ENCODE measurements at regions not wholly inside any gene's neighbourhood (a gene's known extent, or its start where the extent isn't known, plus 50 kb on each side); places are given as distances from the start of the nearest gene placed in this dataset.
"Not testable (repeated sequence)": the region's sequence is repeated elsewhere in the genome, so short reads cannot be mapped to it uniquely, and the experiment has no call there.

DNA sequence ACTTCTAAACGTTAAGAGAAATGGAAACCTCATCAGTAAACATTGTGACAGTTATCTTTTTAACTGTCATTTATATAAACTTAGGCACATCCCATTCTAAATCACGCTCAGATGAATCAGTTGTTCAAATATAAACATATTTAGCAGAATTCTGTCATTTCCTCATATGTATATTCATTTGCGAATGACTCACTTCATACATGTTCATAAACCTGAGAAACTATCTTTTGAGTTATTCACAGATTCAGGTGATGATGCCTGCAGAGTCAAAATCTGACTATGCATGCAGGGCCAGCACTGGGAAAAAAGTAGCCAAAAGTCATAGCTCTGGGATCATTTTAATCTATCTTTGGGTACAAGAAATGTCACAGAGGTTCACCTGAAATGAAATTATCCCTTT, 153.8 kb upstream of the PKN2 start:
- DNase-seq = no peak

DNA sequence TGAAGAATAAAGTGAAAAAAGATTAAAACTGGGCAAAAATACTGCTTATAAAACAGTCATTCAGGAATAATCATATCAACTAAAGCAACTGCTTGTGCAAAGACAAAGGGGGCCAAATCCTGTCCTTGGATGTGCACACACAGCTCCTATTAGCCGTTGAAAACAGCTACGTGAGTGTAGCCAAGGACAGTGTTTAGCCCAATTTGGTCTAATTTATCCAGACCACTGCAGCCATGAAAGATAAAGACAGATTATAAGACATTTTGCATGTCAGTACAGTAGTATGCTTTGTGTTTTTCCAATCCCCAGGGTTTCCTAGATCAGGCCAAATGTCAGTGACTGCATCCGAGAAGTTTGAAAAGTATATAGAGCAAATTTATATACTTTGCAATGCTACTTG, 146.3 kb upstream of the PKN2 start:
- DNase-seq = no peak

GRCh38 chr1:88538222-88538899, 145.7 kb upstream of the PKN2 start:
- no peak for DNase-seq

DNA sequence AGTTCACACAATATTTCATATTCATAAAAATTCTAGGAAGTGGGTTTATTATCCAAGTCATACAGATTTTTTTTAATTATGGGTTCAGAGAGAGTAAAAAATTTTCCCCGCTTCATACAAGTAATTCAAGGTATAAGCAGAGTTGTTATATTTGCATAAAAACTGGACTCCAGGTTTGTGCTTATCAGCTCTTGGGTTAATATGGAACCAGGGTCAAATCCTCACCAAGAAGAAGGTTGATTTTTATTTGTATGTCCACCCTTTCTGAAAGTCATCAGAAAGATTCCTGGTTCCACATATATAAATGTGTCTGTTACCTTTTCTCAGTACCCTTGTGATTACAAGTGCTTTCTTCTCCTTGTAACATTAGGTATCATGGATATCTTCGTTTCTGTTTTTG, 143.8 kb upstream of the PKN2 start:
- no peak for DNase-seq

DNA sequence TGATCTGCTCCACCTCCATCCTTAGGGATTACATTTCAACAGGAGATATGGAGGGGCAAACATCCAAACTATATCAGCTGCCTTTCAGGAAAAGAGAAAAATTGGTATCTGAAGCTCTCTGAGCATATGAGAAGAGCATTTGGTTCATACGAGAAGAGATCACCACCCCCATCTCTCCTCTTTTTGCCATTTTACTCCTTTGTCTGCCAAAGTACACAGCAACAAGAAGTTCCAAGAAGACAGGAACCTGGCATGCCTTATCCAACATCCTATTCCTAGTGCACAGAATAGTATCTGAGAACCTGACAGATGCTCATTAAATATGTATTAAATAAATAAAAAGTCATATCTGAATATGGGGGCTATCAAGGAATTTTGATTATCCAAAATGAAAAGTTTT, 142.5 kb upstream of the PKN2 start:
- DNase-seq = no peak

DNA sequence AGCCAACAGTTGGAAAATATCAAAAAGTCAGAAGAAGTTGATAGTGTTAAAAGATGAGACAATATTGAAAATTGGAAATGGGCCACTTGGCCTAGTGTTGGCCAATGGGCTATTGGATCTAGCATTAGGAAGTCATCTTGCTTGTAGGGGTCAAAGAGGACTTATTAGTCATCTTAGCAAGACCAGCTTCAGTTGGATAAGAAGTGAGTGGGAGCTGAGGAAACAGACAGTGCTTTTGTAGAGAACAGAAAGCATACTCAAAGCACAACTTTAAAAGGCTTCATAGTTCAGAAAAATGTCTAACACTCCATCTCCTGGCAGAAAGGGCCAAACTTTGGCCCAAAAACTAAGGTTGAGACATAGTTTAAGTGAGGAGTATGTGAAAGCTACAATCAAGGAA, 139.9 kb upstream of the PKN2 start:
- DNase-seq = no peak

- DNase-seq = no peak
Measured at GRCh38 chr1:88549536-88549935, 134.5 kb upstream of the PKN2 start.

DNA sequence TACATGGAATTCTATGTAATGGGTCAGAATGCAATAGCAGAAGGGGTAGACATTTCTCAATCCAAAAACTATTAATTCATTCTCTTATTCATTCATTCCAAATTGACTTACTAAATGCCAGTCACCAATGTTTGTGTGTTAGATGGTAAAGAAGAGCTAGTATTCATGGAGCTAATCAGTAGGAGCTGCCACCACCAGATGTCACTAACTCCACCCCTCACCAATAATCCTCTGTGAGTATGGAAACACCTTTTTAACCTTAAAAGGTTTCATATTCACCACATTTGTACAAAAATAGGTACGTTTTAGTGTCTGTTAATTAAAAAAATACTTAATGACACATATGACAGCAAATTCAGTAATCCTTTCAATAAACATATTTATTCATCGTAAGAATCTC, 131.8 kb upstream of the PKN2 start:
- DNase-seq = no peak

DNA sequence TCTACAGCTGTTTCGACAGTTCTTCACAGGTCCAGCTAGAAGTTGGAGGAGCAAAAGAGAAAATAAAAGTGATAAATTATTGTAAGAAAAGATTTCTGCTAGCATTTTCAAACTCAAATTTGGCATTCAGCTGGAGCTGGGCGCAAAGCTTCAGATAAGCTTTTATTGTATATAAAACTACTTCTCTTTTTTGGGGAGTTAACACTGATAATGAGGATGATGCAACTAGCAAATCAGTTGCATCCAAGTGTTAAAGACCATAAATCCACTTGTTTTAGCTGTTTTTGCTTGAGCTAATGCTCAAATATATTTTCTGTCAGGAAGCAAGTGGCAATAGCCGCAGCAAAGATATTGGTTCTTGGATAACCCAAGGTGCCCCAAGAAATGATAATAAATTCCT, 127.1 kb upstream of the PKN2 start:
- DNase-seq = no peak

GRCh38 chr1:88560621-88561020, 123.5 kb upstream of the PKN2 start:
- DNase-seq = no peak

DNA sequence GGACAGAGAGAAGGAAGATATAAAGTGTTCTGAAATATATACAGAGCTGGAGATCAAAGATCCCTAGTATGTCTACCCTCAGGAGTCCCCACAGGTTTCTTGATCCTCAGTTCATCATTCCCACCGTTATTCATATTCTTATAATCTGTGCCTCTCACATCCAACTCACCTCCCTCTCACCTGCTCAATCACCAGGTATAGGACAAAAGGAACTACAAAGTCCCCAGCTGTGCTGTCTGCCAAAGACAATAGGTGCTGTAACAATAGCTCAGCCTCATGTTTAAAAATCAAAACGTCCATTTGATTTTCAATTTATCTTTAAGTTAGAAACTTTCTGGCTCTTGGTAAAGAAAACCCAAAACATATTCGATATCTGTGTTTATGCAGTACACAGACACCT, 121.1 kb upstream of the PKN2 start:
- no peak for DNase-seq

GRCh38 chr1:88566615-88567387, 117.3 kb upstream of the PKN2 start:
- no peak for DNase-seq

DNA sequence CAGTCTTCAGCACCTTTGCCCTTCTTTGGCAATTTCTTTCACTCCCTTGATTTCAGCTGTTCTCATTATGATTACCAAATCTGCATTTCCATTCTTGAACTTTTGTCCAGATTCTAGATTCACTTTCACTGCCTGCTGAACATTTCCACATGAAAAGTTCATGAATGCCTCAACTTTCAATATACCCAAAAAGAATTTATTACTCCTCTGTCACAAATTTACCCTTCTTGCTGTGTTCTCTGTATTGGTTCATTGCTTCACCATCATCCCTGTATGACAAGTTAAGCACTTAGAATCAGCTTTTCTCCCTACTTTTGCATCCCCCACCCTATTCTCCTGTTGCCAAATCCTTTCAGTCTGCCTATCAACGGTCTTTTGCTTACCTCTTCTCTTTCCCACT, 112.6 kb upstream of the PKN2 start:
- no peak for DNase-seq

GRCh38 chr1:88579598-88579997, 104.5 kb upstream of the PKN2 start:
- no peak for DNase-seq

- DNase-seq = no peak
Measured at GRCh38 chr1:88581703-88582102, 102.4 kb upstream of the PKN2 start.

GRCh38 chr1:88593358-88593757, 90.7 kb upstream of the PKN2 start:
- DNase-seq = no peak

GRCh38 chr1:88595355-88596002, 88.6 kb upstream of the PKN2 start:
- DNase-seq = peak; percentile 37

GRCh38 chr1:88597973-88598372, 86.1 kb upstream of the PKN2 start:
- not testable (repeated sequence) for DNase-seq

DNA sequence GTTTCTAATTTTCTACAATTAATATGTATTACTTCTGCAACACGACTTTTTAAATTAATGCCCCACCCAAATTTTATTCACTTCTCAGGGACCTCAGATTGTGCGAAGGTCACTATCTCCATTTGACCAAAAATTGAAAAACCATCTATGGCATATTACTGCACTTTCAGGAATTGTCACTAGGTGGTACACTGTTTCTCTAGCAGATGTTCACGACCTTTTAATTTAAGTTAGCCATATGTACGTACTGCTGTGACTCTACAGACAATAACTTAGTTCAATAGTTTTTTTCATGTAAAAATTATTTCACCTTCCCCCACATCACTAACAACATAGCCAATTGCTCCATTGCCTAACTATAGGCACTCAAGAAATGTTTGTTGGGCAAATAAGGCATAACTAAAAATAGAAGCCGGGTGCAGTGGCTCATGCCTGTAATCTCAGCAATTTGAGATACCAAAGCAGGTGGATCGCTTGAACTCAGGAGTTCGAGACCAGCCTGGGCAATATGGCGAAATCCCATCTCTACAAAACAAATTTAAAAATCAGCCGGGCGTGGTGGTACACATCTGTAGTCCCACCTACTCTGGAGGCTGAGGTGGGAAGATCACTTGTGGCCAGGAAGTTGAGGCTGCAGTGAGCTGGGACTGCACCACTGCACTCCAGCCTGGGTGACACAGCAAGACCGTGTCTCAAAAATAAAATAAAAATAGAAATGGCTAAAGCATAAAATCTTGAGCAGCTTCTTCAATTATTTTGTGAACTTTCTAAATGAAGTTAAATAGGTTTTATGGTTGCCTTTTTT, 75.7 kb upstream of the PKN2 start:
- DNase-seq = peak; percentile 23

- no peak for DNase-seq
Measured at GRCh38 chr1:88609051-88609450, 75.0 kb upstream of the PKN2 start.

GRCh38 chr1:88610687-88611086, 73.4 kb upstream of the PKN2 start:
- no peak for DNase-seq

DNA sequence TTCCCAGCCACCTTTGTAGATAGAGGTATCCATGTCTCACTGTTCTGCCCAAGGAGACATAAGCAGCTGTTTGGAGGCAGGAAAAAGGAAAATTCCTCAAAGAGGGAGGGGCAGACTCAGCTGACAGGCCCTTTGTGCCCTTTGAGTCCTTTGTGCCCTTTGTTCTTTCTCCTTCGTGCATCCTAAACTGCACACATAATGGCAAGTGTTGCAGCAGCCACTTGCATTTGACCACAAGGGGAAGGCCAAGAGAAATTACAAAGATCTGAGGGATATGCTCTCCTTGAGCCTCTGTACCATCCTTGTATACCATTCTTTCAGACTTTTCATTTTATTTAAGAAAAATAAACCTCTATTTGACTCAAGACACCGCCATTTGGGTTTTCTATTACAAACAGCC, 71.8 kb upstream of the PKN2 start:
- no peak for DNase-seq

GRCh38 chr1:88612773-88613172, 71.3 kb upstream of the PKN2 start:
- DNase-seq = no peak
